GM10266 (cell line): ENCODE measurements at regions not wholly inside any gene's neighbourhood (a gene's known extent, or its start where the extent isn't known, plus 50 kb on each side); places are given as distances from the start of the nearest gene placed in this dataset.

Experiments used
- DNase-seq: peaks from one replicate; pipeline ENCODE4 v3.0.0; 2012; ENCODE audit errors: extremely low spot score
- TF ChIP-seq, protein P1 (sequence below): IDR thresholded peaks from 2 replicates; pipeline ENCODE4 v1.5.1; 2012; ENCODE audit warnings: mild to moderate bottlenecking, low read depth; ENCODE audit not compliant: control insufficient read depth, insufficient read depth; ENCODE audit errors: missing control alignments

DNA sequence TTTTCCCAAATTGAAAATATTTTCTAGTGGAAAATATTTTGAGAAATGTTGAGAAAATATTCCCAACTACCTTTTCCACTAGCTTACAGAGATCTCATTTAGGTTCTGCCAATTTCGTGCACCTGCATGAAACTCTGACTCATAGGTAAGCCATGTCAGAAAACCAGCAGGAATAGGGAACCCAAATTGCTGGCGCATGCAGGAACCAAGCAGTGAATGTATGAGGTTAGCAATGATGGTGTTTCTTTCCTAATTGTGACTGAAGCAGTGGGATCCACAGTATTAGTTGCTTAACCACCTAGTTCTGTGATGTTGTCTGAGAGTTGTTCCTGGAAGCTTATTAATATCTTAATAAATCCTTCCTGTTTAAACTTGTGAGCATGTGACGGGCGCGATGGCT is 381.0 kb upstream of the TRAM1L1 start:
- TF ChIP-seq, protein P1, sequence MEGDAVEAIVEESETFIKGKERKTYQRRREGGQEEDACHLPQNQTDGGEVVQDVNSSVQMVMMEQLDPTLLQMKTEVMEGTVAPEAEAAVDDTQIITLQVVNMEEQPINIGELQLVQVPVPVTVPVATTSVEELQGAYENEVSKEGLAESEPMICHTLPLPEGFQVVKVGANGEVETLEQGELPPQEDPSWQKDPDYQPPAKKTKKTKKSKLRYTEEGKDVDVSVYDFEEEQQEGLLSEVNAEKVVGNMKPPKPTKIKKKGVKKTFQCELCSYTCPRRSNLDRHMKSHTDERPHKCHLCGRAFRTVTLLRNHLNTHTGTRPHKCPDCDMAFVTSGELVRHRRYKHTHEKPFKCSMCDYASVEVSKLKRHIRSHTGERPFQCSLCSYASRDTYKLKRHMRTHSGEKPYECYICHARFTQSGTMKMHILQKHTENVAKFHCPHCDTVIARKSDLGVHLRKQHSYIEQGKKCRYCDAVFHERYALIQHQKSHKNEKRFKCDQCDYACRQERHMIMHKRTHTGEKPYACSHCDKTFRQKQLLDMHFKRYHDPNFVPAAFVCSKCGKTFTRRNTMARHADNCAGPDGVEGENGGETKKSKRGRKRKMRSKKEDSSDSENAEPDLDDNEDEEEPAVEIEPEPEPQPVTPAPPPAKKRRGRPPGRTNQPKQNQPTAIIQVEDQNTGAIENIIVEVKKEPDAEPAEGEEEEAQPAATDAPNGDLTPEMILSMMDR, result no peak
- no peak for DNase-seq

GRCh38 chr4:117467404-117467803 is 382.0 kb upstream of the TRAM1L1 start:
- no peak for DNase-seq
- TF ChIP-seq, protein P1, result no peak

- TF ChIP-seq, protein P1, result no peak
- DNase-seq, result no peak
Measured at GRCh38 chr4:117474987-117475386, 389.6 kb upstream of the TRAM1L1 start.

DNA sequence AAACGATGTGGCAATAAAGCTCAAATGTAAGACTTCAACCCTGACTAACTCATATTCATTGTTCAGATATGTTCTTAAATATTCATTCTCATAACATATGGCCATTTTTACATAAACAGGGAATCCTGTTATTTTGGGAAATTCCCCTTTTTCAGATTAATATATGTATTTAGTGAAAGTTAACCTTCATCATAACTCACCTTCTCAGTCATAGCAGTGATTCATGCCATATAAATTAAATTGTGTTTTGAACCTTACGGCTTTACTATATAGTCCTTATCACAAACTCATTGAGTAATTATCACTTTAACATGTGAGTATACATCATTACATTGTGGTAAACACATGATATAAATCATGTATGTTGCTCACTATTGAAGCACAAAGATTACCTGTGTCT is 392.5 kb upstream of the TRAM1L1 start:
- DNase-seq, result no peak
- TF ChIP-seq, protein P1, result no peak

DNA sequence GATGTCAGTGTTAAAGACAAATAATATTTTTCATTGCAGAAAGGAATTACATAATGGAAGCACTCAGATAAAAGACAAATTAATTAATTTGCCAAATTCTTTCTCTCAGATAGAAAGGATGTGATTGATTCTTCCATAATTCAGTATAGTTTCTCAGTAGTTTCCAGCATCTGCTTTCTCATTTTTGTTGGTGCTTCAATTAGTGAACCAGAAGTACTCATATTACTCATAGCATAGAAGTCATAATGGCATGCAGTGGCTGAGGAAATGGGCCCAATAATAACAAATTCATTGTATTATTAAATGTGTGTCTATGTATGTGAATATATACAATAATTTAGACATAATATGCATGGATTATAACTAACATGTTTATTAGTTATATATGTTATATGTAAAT is 393.3 kb upstream of the TRAM1L1 start:
- TF ChIP-seq, protein P1, result no peak

GRCh38 chr4:117479673-117480072 is 394.3 kb upstream of the TRAM1L1 start:
- DNase-seq, result no peak
- TF ChIP-seq, protein P1, result no peak

More for the DNA sequence above, 393.3 kb upstream of the TRAM1L1 start:
- no peak for DNase-seq

GRCh38 chr4:117481742-117482141 is 396.4 kb upstream of the TRAM1L1 start:
- DNase-seq, result no peak
- TF ChIP-seq, protein P1, result no peak
